ENCODE measurements at regions not wholly inside any gene's neighbourhood (a gene's known extent, or its start where the extent isn't known, plus 50 kb on each side); places are given as distances from the start of the nearest gene placed in this dataset.

GRCh38 chr12:82565966-82566365 is 120.7 kb upstream of the TMTC2 start:
- no peaks in the 10 kb centered on the region for H3K36me3 ChIP-seq (ENCODE audit: insufficient read depth, low read length)
- H3K27ac ChIP-seq (ENCODE audit: low read length), result no peak overlapping the region
- H3K9ac ChIP-seq (ENCODE audit: low read length), result no peak overlapping the region
- H3K27me3 ChIP-seq (ENCODE audit: insufficient read depth, low read depth, low read length), result no peaks in the 10 kb centered on the region
- no peak overlapping the region for H3K4me3 ChIP-seq (ENCODE audit: low read length)
- no peaks in the 10 kb centered on the region for H3K79me2 ChIP-seq (replicated peaks; ENCODE audit: insufficient read depth, low read length)
- no peaks in the 10 kb centered on the region for H3F3A ChIP-seq (ENCODE audit: insufficient read depth, low read length, poor library complexity, severe bottlenecking)
- no peak overlapping the region for H2AFZ ChIP-seq (ENCODE audit: low read depth, low read length)
- no peaks in the 10 kb centered on the region for H4K20me1 ChIP-seq (ENCODE audit: insufficient read depth)
- no peak for TF ChIP-seq RAD21 (conservative IDR thresholded peaks at IDR 0.05)
- no peak overlapping the region for H3K4me2 ChIP-seq (ENCODE audit: low read length)
- H3K9me3 ChIP-seq (ENCODE audit: low read length), result no peaks in the 10 kb centered on the region
- no peaks in the 10 kb centered on the region for H3K9me2 ChIP-seq (ENCODE audit: insufficient read depth, low read length)

GRCh38 chr12:82567688-82568087 is 119.0 kb upstream of the TMTC2 start:
- Histone ChIP-seq H3F3A (ENCODE audit: insufficient read depth, low read length, poor library complexity, severe bottlenecking) (no peaks in the 10 kb centered on the region), H3K36me3 (ENCODE audit: insufficient read depth, low read length) (no peaks in the 10 kb centered on the region), H3K9me3 (ENCODE audit: low read length) (no peaks in the 10 kb centered on the region), H3K27me3 (ENCODE audit: insufficient read depth, low read depth, low read length) (no peaks in the 10 kb centered on the region), H3K9ac (ENCODE audit: low read length) (no peak overlapping the region), H3K27ac (ENCODE audit: low read length) (no peak overlapping the region), H4K20me1 (ENCODE audit: insufficient read depth) (no peaks in the 10 kb centered on the region), H3K9me2 (ENCODE audit: insufficient read depth, low read length) (no peaks in the 10 kb centered on the region), H3K4me3 (ENCODE audit: low read length) (no peak overlapping the region), H3K79me2 (replicated peaks; ENCODE audit: insufficient read depth, low read length) (no peaks in the 10 kb centered on the region), H3K4me2 (ENCODE audit: low read length) (no peak overlapping the region), H2AFZ (ENCODE audit: low read depth, low read length) (no peak overlapping the region)
- TF ChIP-seq REST (IDR thresholded peaks at IDR 0.05; ENCODE audit: borderline replicate concordance), result no peak
- no peak for TF ChIP-seq RAD21 (conservative IDR thresholded peaks at IDR 0.05)
- TF ChIP-seq POLR2AphosphoS5 (IDR thresholded peaks at IDR 0.05), result no peak
- no peak for TF ChIP-seq TAF1 (IDR thresholded peaks at IDR 0.05; ENCODE audit: low read depth)
- TF ChIP-seq MXI1 (conservative IDR thresholded peaks at IDR 0.05; ENCODE audit: poor library complexity, severe bottlenecking), result no peak
- no peak for TF ChIP-seq SMC3 (conservative IDR thresholded peaks at IDR 0.05; ENCODE audit: poor library complexity)
- no peak for TF ChIP-seq EP300 (conservative IDR thresholded peaks at IDR 0.05; ENCODE audit: poor library complexity, severe bottlenecking)
- TF ChIP-seq, protein P1, sequence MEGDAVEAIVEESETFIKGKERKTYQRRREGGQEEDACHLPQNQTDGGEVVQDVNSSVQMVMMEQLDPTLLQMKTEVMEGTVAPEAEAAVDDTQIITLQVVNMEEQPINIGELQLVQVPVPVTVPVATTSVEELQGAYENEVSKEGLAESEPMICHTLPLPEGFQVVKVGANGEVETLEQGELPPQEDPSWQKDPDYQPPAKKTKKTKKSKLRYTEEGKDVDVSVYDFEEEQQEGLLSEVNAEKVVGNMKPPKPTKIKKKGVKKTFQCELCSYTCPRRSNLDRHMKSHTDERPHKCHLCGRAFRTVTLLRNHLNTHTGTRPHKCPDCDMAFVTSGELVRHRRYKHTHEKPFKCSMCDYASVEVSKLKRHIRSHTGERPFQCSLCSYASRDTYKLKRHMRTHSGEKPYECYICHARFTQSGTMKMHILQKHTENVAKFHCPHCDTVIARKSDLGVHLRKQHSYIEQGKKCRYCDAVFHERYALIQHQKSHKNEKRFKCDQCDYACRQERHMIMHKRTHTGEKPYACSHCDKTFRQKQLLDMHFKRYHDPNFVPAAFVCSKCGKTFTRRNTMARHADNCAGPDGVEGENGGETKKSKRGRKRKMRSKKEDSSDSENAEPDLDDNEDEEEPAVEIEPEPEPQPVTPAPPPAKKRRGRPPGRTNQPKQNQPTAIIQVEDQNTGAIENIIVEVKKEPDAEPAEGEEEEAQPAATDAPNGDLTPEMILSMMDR (IDR thresholded peaks at IDR 0.05; ENCODE audit: poor library complexity, severe bottlenecking), result no peak
- no peak for TF ChIP-seq EZH2 (IDR thresholded peaks at IDR 0.05; ENCODE audit: borderline replicate concordance, insufficient read depth, low read length, poor library complexity, severe bottlenecking)

DNA sequence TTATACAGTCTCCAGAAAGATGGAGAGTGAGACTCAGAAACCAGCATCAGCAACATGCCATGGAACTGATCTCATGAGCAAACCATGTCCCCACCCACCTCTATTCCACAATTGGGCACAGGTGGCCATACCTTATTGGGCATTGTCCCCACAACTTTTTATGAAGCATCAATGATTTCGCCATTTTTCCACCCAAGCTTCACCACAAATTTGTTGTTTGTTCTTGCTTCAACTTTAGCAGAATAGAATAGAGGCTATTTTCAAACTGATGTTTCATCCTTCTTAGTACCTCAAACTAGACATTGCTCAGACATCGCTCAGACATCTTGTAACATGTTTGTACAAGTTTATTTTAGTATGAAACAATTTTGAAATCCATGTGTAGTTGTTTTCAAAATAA is 112.5 kb upstream of the TMTC2 start:
- H3K36me3 ChIP-seq (ENCODE audit: insufficient read depth, low read length), result no peaks in the 10 kb centered on the region
- H3K9me3 ChIP-seq (ENCODE audit: low read length), result no peaks in the 10 kb centered on the region
- no peaks in the 10 kb centered on the region for H3K9me2 ChIP-seq (ENCODE audit: insufficient read depth, low read length)
- no peak overlapping the region for H3K9ac ChIP-seq (ENCODE audit: low read length)
- H3K27ac ChIP-seq (ENCODE audit: low read length), result no peak overlapping the region
- no peak overlapping the region for H2AFZ ChIP-seq (ENCODE audit: low read depth, low read length)
- H4K20me1 ChIP-seq (ENCODE audit: insufficient read depth), result no peaks in the 10 kb centered on the region
- TF ChIP-seq EZH2 (IDR thresholded peaks at IDR 0.05; ENCODE audit: borderline replicate concordance, insufficient read depth, low read length, poor library complexity, severe bottlenecking) (no peak), TAF1 (IDR thresholded peaks at IDR 0.05; ENCODE audit: low read depth) (no peak), REST (IDR thresholded peaks at IDR 0.05; ENCODE audit: borderline replicate concordance) (no peak), SMC3 (conservative IDR thresholded peaks at IDR 0.05; ENCODE audit: poor library complexity) (no peak), RAD21 (conservative IDR thresholded peaks at IDR 0.05) (no peak)
- TF ChIP-seq, protein P1 (IDR thresholded peaks at IDR 0.05; ENCODE audit: poor library complexity, severe bottlenecking), result no peak
- H3F3A ChIP-seq (ENCODE audit: insufficient read depth, low read length, poor library complexity, severe bottlenecking), result no peaks in the 10 kb centered on the region
- no peaks in the 10 kb centered on the region for H3K79me2 ChIP-seq (replicated peaks; ENCODE audit: insufficient read depth, low read length)
- no peak overlapping the region for H3K4me3 ChIP-seq (ENCODE audit: low read length)
- no peak overlapping the region for H3K4me2 ChIP-seq (ENCODE audit: low read length)
- H3K27me3 ChIP-seq (ENCODE audit: insufficient read depth, low read depth, low read length), result no peaks in the 10 kb centered on the region

All from neural cell (in vitro differentiated cells).